CD4-positive, alpha-beta T cell treated with Interleukin-1 beta for 1 hour (primary cell): ENCODE measurements at regions not wholly inside any gene's neighbourhood (a gene's known extent, or its start where the extent isn't known, plus 50 kb on each side); places are given as distances from the start of the nearest gene placed in this dataset.
"Not testable (repeated sequence)": the region's sequence is repeated elsewhere in the genome, so short reads cannot be mapped to it uniquely, and the experiment has no call there.

Source experiments
- DNase-seq, 2 donors: peaks; one replicate each; pipeline ENCODE4 v3.0.0-alpha.2; 2020 to 2022

- DNase-seq, result not testable (repeated sequence)
Measured at GRCh38 chr2:64252251-64252978, 108.2 kb upstream of the PELI1 start.

DNA sequence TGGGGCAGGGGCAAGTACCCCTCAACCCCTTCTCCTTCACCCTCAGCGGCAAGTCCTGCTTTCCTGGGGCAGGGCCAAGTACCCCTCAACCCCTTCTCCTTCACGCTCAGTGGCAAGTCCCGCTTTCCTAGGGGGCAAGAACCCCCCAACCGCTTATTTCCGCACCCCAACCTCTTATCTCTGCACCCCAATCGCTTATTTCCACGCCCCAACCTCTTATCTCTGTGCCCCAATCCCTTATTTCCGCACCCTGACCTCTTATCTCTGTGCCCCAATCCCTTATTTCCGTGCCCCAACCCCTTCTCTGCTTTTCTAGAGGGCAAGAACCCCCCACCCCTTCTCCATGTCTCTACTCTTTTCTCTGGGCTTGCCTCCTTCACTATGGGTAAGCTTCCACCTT lies 109.2 kb upstream of the PELI1 start:
- DNase-seq, result not testable (repeated sequence)

DNA sequence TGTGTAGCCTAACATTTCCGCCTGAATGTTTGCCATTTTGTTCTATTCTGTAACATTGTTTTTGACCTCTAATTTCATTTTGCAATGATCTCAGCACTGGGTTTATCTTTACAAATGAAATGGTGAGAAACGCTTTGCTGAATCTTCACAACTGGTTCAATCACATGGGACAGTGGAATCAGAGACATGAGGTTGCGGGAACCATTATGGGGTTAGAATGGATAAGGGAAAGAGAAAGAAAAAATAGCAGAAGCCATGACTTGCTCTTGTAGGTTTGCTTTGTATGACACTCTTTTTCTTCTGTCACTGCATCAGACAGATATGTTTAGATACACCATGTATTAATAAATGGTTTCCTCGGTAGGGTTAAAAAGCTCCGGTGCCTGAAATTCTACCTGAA lies 114.3 kb upstream of the PELI1 start:
- no peak for DNase-seq

DNA sequence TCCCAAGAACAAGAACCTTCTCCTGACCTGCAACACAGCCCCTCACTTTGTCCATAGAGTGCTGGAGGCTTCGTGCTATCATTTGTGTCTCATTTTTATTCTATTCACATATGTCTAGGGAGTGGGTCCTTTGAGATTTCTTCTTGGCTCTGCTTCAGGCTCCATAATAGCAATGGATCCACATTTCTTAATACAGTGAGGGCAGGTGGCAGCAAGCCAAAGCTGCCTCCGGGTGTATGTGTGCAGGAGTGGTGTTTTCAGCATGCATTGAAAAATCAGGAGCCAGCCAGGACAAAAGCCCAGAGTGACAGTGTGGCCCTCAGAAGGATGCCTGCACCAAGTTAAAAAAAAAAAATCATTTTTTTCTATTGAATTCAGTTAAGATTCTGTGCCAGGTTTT lies 115.1 kb upstream of the PELI1 start:
- DNase-seq, result no peak

DNA sequence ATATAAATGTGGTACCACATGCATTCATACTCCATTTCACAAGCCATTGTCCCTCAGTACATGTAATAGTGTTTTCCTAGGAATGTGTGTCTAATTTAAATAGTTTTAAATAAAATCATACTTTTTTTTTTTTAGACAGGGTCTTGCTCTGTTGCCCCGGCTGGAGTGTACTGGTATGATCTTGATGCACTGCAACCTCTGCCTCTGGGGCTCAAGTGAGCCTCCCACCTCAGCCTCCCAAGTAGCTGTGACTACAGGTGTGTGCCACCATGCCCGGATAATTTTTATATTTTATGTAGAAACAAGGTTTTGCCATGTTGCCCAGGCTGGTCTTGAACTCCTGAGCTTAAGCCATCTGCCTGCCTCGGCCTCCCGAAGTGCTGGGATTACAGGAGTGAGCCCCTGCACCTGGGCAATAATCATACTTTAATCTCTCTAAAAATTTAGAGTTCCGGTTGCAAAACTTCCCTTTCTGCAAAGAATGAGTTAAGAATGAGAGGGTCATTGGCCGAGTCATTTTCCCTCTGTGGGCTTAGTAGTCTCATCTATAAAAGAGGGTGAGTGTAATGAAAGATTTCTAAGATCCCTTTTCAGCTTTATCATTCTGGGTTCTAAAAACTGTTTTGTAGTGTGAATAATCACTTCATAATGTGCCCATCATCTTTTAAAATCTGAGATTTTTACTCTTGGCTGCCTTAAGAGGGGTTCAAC lies 116.0 kb upstream of the PELI1 start:
- no peak for DNase-seq

GRCh38 chr2:64260817-64261216 lies 116.6 kb upstream of the PELI1 start:
- peak; percentile 25 to 71 for DNase-seq

GRCh38 chr2:64262071-64262470 lies 117.9 kb upstream of the PELI1 start:
- no peak for DNase-seq

DNA sequence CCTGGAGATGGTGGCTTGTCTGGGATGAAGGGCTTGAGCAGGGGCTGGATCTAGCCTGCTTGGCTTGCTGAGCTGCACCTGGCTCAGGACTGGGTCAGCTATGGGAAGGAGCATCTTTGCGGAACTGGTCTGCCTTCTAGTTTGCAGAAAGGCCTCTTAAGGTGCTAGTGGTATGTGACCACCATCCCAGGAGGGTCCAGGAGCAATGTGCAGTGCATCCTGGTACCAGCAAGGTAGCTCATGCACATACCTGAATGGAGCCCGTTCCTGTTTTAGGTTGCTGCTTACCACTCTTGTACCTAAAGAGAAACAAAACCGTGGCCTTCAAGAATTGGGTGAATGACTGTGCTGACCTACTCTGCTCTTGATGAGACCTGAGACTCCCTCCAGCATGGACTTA lies 118.6 kb upstream of the PELI1 start:
- no peak for DNase-seq

GRCh38 chr2:64263315-64263714 lies 119.1 kb upstream of the PELI1 start:
- no peak for DNase-seq

GRCh38 chr2:64267699-64268098 lies 123.5 kb upstream of the PELI1 start:
- no peak for DNase-seq

GRCh38 chr2:64268330-64269048 lies 124.3 kb upstream of the PELI1 start:
- no peak for DNase-seq

GRCh38 chr2:64273524-64274398 lies 129.5 kb upstream of the PELI1 start:
- peak in 1 of 2 donors; percentile 36 for DNase-seq

- DNase-seq, result no peak
Measured at GRCh38 chr2:64274399-64275173, 130.4 kb upstream of the PELI1 start.

DNA sequence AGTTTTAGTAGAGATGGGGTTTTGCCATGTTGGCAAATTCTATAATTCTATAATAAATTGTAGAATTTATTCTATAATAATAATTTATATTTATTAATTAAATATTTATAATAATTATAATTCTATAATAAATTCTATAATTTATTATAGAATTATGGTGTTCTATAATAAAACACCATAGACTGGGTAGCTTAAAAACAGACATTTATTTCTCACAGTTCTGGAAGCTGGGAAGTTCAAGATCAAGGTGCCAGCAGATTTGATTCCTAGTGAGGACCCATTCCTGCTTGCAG lies 130.9 kb upstream of the PELI1 start:
- no peak for DNase-seq

DNA sequence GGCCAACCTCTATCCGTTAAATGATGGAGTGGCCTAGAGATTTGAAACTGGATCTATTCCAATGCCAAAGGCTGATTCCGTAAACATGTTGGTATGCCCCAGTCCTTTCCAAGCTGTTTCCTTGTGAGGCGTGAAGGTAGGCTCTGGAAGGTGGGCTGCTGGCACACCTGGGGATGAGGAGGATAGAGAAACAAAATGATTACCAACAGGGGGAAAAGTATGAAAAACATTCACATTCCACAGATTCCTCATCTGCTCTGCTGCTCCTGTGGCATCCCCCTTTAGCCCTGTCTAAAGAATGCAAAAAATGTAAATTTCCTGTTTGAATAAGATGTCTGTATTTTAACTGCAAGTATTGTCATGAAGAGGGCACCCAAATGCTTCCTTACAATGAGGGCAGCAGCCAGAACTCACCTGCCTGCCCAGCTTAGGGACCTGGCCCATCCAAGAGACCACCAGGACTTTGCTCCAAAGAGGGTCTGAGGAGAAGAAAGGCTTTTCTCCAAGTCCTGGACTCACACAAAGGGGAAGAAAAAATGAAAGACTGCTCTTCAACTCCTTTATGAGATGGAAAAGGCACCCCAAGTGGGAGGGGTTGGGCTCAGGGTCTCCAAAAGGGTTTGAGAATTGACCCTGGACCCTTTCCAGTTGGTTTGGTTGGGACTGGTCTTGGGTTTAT lies 132.3 kb upstream of the PELI1 start:
- DNase-seq, result no peak

DNA sequence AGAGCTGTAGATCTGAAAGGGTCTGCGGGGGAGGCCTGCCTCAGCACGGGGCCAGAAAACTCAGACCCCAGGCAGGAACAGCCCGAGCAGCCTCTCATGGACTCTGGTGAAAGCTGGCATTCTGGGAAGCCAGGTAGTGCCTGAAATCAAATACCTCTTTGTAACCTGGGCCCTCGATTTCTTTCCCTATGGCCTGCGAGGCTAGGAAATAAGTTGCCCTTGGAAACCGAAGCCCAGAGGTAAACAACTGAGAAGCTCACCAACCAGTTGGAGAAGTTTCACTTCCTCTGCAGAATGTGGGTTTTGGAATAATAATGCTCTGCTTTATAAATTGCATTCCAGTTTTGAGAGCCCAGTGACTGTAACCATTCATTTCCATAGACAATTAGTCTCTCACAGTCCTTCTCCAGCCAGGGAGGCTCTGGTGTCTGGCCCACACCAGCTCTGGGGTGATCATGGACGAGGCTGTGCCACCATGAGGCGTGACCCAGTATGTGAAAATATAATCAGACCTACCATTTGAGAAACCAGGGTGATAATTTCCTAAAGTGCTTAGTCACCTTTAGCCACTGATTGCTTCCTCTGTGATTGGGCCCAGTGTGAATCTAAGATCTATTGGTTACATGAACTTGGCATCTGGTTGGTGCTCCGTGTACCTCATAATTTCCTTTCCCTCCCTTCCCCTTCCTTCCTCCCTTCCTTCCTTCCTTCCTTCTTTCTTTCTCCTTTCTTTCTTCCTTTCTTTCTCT lies 133.1 kb upstream of the PELI1 start:
- DNase-seq, result peak; percentile 14 to 38

DNA sequence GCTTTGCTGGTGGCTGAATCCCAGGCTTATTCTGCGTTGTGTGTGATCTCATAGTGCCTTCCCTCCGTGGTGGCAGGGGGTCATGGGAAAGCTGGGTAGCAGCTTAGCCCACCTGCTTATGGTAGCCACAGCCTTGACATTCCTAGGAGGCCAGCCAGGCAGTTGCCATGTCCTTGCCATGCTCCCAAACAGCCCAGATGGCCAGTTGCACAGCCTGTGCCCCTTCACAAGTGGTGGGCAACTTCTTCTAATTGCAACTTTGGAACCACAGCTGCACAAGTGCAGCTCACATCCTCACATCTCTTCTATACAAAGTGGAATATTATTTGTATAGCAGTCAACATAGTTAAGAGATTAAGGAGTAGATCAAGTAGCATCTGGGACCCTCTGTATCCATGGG lies 136.6 kb upstream of the PELI1 start:
- DNase-seq, result not testable (repeated sequence)

DNA sequence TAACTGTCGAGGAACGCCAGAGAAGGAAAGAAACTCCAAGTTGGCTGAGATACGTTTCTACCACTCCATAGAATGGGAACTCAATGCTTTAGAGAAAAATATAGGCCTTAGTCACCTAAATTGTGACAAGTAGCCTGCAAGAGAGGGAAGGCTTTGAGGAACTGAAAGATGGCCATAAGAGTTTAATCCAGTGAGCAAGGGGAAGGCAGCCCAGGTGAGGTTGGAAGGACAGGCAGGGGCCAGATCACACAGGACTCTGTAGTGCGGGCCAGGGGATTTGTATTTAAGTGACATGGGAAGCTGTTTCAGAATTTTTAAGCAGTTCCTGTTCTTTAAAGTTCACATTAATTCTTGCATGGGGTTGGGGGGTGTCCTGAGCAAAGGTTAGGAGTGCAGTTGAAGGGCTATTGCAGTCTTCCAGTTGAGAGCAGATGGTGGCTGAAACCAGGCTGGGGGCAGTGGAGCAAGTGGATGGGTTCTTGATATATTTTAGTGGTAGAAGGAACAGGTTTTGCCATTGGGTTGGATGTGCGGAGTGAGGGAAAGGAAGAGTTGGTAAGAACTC lies 138.9 kb upstream of the PELI1 start:
- no peak for DNase-seq

DNA sequence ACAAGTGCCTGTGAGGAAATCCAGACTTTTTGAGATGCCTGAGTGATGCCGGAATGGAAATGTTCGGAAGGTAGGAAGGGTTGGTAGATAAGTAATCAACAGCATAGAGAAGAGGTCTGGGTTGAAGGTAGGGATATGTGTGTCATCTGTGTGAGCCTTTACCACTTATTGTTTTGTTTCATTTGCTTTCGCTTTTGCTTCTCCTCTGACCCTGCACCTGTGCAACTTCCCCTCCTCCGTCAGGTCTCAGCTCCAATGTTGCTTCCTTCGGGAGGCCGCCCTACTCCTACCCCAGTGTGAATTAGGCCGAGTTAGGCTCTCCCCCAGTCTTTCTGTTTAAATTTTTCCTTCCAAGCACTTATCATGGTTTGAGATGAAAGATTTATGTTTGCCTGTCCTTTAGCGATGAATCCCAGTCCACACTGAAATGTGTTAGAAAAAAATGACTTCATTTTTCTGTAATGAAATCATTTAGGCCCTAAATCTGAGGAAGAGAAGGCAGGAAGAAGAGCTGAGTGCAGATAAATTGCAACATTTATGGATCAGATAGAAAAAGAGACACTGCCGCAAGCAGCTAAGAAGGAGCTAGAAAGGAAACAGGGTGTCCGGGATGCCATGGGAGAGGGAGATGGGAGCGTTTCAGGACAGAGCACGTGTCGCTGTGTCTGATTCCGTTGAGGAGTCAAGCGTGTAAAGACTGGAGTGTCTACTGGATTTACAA lies 139.6 kb upstream of the PELI1 start:
- peak; percentile 12 to 36 for DNase-seq

DNA sequence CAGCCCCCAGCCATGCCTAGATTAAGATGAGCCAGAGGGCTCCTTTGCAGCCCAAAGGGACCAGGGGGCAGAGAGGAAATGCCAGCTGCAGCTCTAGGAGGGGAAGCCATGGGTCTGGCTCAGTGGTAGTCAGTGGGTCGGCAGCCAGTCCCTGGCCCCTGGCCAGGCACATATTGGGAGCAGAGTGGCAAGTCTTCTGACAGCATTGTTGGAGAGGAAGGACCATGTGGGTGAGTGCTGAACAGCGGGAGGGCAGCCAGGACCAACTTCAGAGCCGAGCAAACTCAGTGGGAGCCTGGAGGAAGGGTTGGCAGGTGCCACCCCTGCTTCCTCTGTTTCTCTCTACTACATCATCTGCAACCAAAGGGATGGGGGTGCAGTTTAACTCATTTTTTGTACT lies 140.5 kb upstream of the PELI1 start:
- DNase-seq, result no peak
